ENCODE measurements at regions not wholly inside any gene's neighbourhood (a gene's known extent, or its start where the extent isn't known, plus 50 kb on each side); places are given as distances from the start of the nearest gene placed in this dataset.

- Mint-ChIP-seq H3K4me3 (no peak overlapping the region), H3K27me3 (ENCODE audit: low read depth, poor library complexity) (no peaks in the 10 kb centered on the region), H3K9me3 (no peaks in the 10 kb centered on the region), H3K36me3 (ENCODE audit: low read depth) (no peaks in the 10 kb centered on the region), H3K27ac (no peak overlapping the region), H3K4me1 (no peaks in the 10 kb centered on the region)
- no peak for TF ChIP-seq CTCF (IDR thresholded peaks at IDR 0.05)
- DNase-seq = no peak
These were observed 615.1 kb upstream of the NRSN1 start for GRCh38 chr6:23510778-23511510.

GRCh38 chr6:23511817-23512216, 614.2 kb upstream of the NRSN1 start:
- Mint-ChIP-seq H3K27ac (no peak overlapping the region), H3K4me3 (no peak overlapping the region), H3K36me3 (ENCODE audit: low read depth) (no peaks in the 10 kb centered on the region), H3K9me3 (no peaks in the 10 kb centered on the region), H3K27me3 (ENCODE audit: low read depth, poor library complexity) (no peaks in the 10 kb centered on the region), H3K4me1 (no peaks in the 10 kb centered on the region)
- no peak for DNase-seq
- no peak for TF ChIP-seq CTCF (IDR thresholded peaks at IDR 0.05)

DNA sequence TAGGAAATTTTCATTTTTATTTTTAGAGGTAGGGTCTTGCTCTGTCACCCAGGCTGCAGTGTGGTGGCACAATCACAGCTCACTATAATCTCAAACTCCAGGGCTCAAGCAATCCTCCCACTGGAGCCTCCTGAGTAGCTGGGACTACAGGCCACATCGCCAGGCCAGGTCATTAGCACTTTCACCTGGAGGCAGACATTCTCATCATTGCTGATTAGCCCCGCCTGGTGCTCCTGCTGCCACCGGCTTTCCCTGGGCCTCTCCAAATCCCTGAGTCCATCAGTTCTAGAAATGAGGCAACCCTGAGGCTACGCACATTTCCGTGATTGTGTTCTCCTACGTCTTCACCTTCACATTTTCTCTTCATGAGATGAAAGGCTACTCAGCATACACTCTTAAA, 607.7 kb upstream of the NRSN1 start:
- no peak overlapping the region for H3K4me3 Mint-ChIP-seq
- no peak for DNase-seq
- H3K27me3 Mint-ChIP-seq (ENCODE audit: low read depth, poor library complexity) = peaks cover 2% of the 10 kb centered on the region
- no peaks in the 10 kb centered on the region for H3K36me3 Mint-ChIP-seq (ENCODE audit: low read depth)
- H3K27ac Mint-ChIP-seq = no peak overlapping the region
- H3K9me3 Mint-ChIP-seq = no peaks in the 10 kb centered on the region
- peaks cover 14% of the 10 kb centered on the region for H3K4me1 Mint-ChIP-seq
- no peak for TF ChIP-seq CTCF (IDR thresholded peaks at IDR 0.05)

DNA sequence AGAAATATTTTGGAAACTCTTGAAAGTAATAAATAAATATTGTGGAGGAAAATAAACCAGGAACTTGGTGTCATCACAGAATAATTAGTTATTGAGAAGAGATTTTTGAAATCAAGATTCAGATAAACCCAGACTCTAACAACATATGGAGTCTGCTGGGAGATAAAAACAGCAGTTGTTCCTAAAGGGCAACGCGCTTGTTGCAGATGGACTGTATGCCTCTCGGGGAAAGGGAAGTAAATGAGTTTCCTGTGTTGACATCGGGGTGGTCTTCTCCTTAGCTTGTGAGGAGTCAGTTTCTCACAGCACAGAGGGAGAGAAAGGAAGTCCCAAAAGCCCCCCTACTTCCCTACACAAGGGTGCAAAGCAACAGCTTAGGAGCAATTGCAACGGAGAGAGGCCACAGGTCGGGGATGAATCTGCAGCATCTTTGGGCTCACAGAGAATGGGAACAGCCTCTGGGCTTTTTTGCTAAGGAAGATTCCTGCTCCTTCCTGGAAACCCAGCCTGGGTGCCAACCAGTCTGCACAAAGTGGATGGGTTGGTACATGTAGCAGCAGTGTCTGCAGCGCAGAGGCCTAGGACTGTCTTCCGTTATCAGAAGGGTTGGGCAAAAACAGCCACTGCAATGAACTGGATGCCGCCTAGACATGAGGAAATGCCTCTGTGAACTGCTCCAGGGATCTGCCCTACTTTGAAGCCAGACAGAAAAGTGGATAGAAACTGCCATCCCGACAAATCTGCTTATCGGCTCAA, 603.0 kb upstream of the NRSN1 start:
- no peak for TF ChIP-seq CTCF (IDR thresholded peaks at IDR 0.05)
- no peak for DNase-seq
- peaks cover 44% of the 10 kb centered on the region for H3K4me1 Mint-ChIP-seq
- peaks cover 5% of the 10 kb centered on the region for H3K27me3 Mint-ChIP-seq (ENCODE audit: low read depth, poor library complexity)
- H3K27ac Mint-ChIP-seq = no peak overlapping the region
- peaks cover 5% of the 10 kb centered on the region for H3K36me3 Mint-ChIP-seq (ENCODE audit: low read depth)
- H3K4me3 Mint-ChIP-seq = no peak overlapping the region
- peaks cover 10% of the 10 kb centered on the region for H3K9me3 Mint-ChIP-seq

GRCh38 chr6:23523771-23524170, 602.2 kb upstream of the NRSN1 start:
- no peak for TF ChIP-seq CTCF (IDR thresholded peaks at IDR 0.05)
- DNase-seq = no peak
- no peak overlapping the region for H3K27ac Mint-ChIP-seq

More at GRCh38 chr6:23523771-23524170, 602.2 kb upstream of the NRSN1 start:
- no peak overlapping the region for H3K4me3 Mint-ChIP-seq
- H3K27me3 Mint-ChIP-seq (ENCODE audit: low read depth, poor library complexity) = peaks cover 5% of the 10 kb centered on the region
- H3K36me3 Mint-ChIP-seq (ENCODE audit: low read depth) = peaks cover 6% of the 10 kb centered on the region
- peaks cover 12% of the 10 kb centered on the region for H3K9me3 Mint-ChIP-seq
- peaks cover 44% of the 10 kb centered on the region for H3K4me1 Mint-ChIP-seq

All from nephron progenitor cell (in vitro differentiated cells).